ENCODE measurements at regions not wholly inside any gene's neighbourhood (a gene's known extent, or its start where the extent isn't known, plus 50 kb on each side); places are given as distances from the start of the nearest gene placed in this dataset.

DNA sequence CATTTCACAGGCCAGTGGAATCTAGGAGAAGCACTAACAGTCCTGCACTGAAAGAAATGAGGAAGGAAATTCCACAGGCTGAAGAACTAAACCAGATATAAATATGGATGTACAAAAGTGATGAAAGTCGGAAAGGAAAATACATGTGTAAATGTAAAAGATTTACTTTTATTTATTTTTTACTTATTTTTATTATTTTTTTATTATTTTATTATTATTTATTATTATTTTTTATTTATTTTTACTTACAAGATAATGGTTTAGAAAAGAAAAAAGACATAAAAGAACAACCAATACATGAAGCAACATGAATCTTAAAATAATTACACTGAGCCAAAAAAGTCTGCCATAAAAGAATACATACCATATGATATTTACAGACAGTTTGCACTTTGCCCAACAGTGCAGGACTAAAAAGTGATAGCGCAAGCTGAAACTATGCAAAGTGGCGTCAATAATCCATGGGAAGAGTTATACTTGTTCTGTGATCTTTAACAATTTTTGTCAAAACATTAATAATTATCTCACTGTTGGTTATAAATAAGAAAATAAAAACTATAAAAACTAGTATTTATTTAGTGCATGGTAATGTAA lies 317.8 kb upstream of the MKI67 start:
- TF ChIP-seq CTCF (IDR thresholded peaks at IDR 0.05; ENCODE audit: borderline replicate concordance, extremely low read depth, low read length, poor library complexity, severe bottlenecking): no peak
- no peak for TF ChIP-seq EZH2 (IDR thresholded peaks at IDR 0.05; ENCODE audit: borderline replicate concordance, low read depth, low read length, severe bottlenecking)
